ENCODE measurements at regions not wholly inside any gene's neighbourhood (a gene's known extent, or its start where the extent isn't known, plus 50 kb on each side); places are given as distances from the start of the nearest gene placed in this dataset.

GRCh38 chr5:125233944-125234343, 487.5 kb upstream of the ZNF608 start (continued):
- TF ChIP-seq SKIL (IDR thresholded peaks at IDR 0.05; ENCODE audit: low read depth, poor library complexity, severe bottlenecking) (no peak), E2F8 (IDR thresholded peaks at IDR 0.05; ENCODE audit: low read depth, partially characterized antibody) (no peak), MAX (IDR thresholded peaks at IDR 0.05; ENCODE audit: low read depth, low read length) (no peak), MYC (IDR thresholded peaks at IDR 0.05; ENCODE audit: insufficient read depth, insufficient read length, insufficient replicate concordance, low read length, severe bottlenecking) (no peak), PML (IDR thresholded peaks at IDR 0.05; ENCODE audit: low read length) (no peak)

GRCh38 chr5:125236007-125236406, 489.6 kb upstream of the ZNF608 start:
- Histone ChIP-seq H3K79me2 (ENCODE audit: control insufficient read depth, insufficient read depth, low read length) (no peaks in the 10 kb centered on the region), H3K4me3 (no peak overlapping the region), H4K20me1 (ENCODE audit: control insufficient read depth, insufficient read depth) (no peaks in the 10 kb centered on the region), H3K27ac (ENCODE audit: control insufficient read depth, insufficient read depth) (no peak overlapping the region), H2AFZ (ENCODE audit: control insufficient read depth, low read depth, low read length) (no peak overlapping the region), H3K4me2 (ENCODE audit: control insufficient read depth, insufficient read depth) (no peak overlapping the region), H3K9ac (ENCODE audit: control insufficient read depth, insufficient read depth, low read length) (no peak overlapping the region), H3K36me3 (ENCODE audit: control insufficient read depth in 2 of 2, insufficient read depth in 2 of 2, low read length in 1 of 2) (no peaks in the 10 kb centered on the region), H3K4me1 (ENCODE audit: control insufficient read depth, insufficient read depth, low read length) (no peaks in the 10 kb centered on the region), H3K27me3 (replicated peaks in 1 of 2; ENCODE audit: control insufficient read depth in 2 of 2, insufficient read depth in 2 of 2, low read length in 1 of 2) (0 out of 4 replicates have a peak, but pooled peaks cover 0 to 3% of the 10 kb centered on the region in 2 experiments), H3K9me3 (replicated peaks; ENCODE audit: control insufficient read depth, insufficient read depth, low read length) (no peaks in the 10 kb centered on the region)
- intact Hi-C loops (cut with micrococcal nuclease; ENCODE audit: unreplicated experiment): no loop called here
- ChIA-PET RAD21 (ENCODE audit: unreplicated experiment) (no interaction called here), CTCF (no interaction called here), POLR2A (no interaction called here), SMC1A (ENCODE audit: uncharacterized antibody, unreplicated experiment) (interaction anchor here (0.5 to 1.4 kb wide), 3 partner anchors 35 to 696 kb away, joined by 3 to 4 read pairs (median 3); no protein-coding TSS in a partner anchor)
- WGBS (ENCODE audit: insufficient coverage, insufficient replicate concordance, low lambda C conversion rate, missing lambda C conversion rate): 3% methylated on average over 2 of the region's 2 CpGs
- BruUV-seq (replicated peaks): no TSS peak
- ATAC-seq (no peak), FAIRE-seq (no peak), DNase-seq (ENCODE audit: low read depth, low spot score) (no peak)
- in situ Hi-C loops (cut with MboI): no loop called here
- TF ChIP-seq IRF5 (IDR thresholded peaks at IDR 0.05; ENCODE audit: borderline replicate concordance): no peak
- no peak for TF ChIP-seq BCL11A (IDR thresholded peaks at IDR 0.05; ENCODE audit: low read depth, low read length)
- no peak for TF ChIP-seq NFYA (IDR thresholded peaks at IDR 0.05; ENCODE audit: borderline replicate concordance, low read depth, low read length)
- TF ChIP-seq SREBF1 (IDR thresholded peaks at IDR 0.05; ENCODE audit: low read length): no peak
- TF ChIP-seq BACH1 (IDR thresholded peaks at IDR 0.05; ENCODE audit: borderline replicate concordance): no peak
- TF ChIP-seq CEBPZ (IDR thresholded peaks at IDR 0.05; ENCODE audit: low read depth, low read length): no peak

All from GM12878 (cell line).